B cell (primary cell): ENCODE measurements at regions not wholly inside any gene's neighbourhood (a gene's known extent, or its start where the extent isn't known, plus 50 kb on each side); places are given as distances from the start of the nearest gene placed in this dataset.

Experiments used
- ATAC-seq: fragments of 200-7000 bp; cut with Tn5 transposase; one replicate; pipeline ENCODE4 v1.10.0; 2021; ENCODE audit warnings: low read depth, mild to moderate bottlenecking, moderate number of reproducible peaks, moderate library complexity
- CTCF ChIA-PET: fragments of 350-600 bp; sonication (Branson Sonifier 250); formaldehyde crosslinking; loops from one replicate; lab custom pipeline; 2021; ENCODE audit warnings: antibody characterized with exemption, inconsistent platforms; lab: Charles Lee
- POLR2A ChIA-PET: fragments of 350-600 bp; sonication (Branson Sonifier 250); formaldehyde crosslinking; loops from one replicate; lab custom pipeline; 2021; ENCODE audit warnings: antibody characterized with exemption; lab: Charles Lee
- DNase-seq: peaks from one replicate; pipeline ENCODE4 v3.0.0; 2013
- H2AFZ ChIP-seq: 2 replicates; pipeline ENCODE4 v1.6.1; 2012; ENCODE audit warnings: mild to moderate bottlenecking, low read depth, low read length; ENCODE audit not compliant: insufficient read depth, poor library complexity, severe bottlenecking
- H3K27ac ChIP-seq, 2 donors: 1 replicate in 1 of 2; 2 replicates in 1 of 2; pipeline ENCODE4 v1.5.1; 2012 to 2013; ENCODE audit warnings: low read length in 2 of 2, mild to moderate bottlenecking in 2 of 2, moderate library complexity in 1 of 2
- H3K27me3 ChIP-seq, 4 experiments: fragments of 200-600 bp in 1 of 4; sonication (generic) in 1 of 4; replicated peaks in 1 of 4; 1 replicate in 2 of 4; 2 replicates in 2 of 4; pipeline versions ENCODE4 v1.6.1 to v1.7.0; 2013 to 2016; ENCODE audit warnings: low read length in 3 of 4, mild to moderate bottlenecking in 2 of 4, mixed read lengths in 1 of 4, moderate library complexity in 1 of 4; ENCODE audit not compliant: insufficient read depth in 4 of 4, control insufficient read depth in 3 of 4; ENCODE audit errors: control extremely low read depth in 1 of 4
- H3K36me3 ChIP-seq, 2 experiments: replicated peaks in 1 of 2; 1 replicate in 1 of 2; 2 replicates in 1 of 2; pipeline versions ENCODE4 v1.6.1 to v1.7.1; 2013; ENCODE audit warnings: low read length in 1 of 2; ENCODE audit not compliant: insufficient read depth in 2 of 2, control insufficient read depth in 1 of 2; ENCODE audit errors: control extremely low read depth in 1 of 2, extremely low read depth in 1 of 2
- H3K4me1 ChIP-seq, 2 donors: fragments of 200-600 bp in 1 of 2; sonication (generic) in 1 of 2; 1 replicate in 1 of 2; 2 replicates in 1 of 2; pipeline versions ENCODE4 v1.5.1 to v1.6.1; 2013 to 2017; ENCODE audit warnings: low read length in 2 of 2; ENCODE audit not compliant: control insufficient read depth in 2 of 2, insufficient read depth in 2 of 2
- H3K4me2 ChIP-seq: replicated peaks from 2 replicates; pipeline ENCODE3; 2012; ENCODE audit warnings: mild to moderate bottlenecking, low read depth, low read length; ENCODE audit not compliant: poor library complexity, severe bottlenecking
- H3K4me3 ChIP-seq, 5 experiments: fragments of 200-600 bp in 1 of 5; sonication (generic) in 1 of 5; 1 replicate in 3 of 5; 2 replicates in 2 of 5; pipeline versions ENCODE4 v1.5.1 to v1.7.0; 2011 to 2016; ENCODE audit warnings: low read length in 4 of 5, mild to moderate bottlenecking in 4 of 5, low read depth in 2 of 5, control low read depth in 1 of 5, moderate library complexity in 1 of 5; ENCODE audit not compliant: insufficient read depth in 1 of 5; ENCODE audit errors: control extremely low read depth in 1 of 5, extremely low read depth in 1 of 5
- H3K79me2 ChIP-seq: fragments of 200-600 bp; sonication (generic); one replicate; pipeline ENCODE4 v1.6.0; 2016; ENCODE audit warnings: low read length; ENCODE audit not compliant: control insufficient read depth, insufficient read depth
- H3K9ac ChIP-seq: fragments of 200-600 bp; sonication (generic); 2 replicates; pipeline ENCODE4 v1.6.1; 2017; ENCODE audit warnings: mild to moderate bottlenecking, low read length, moderate library complexity
- H3K9me3 ChIP-seq, 3 donors: one replicate each; pipeline versions ENCODE4 v1.6.1 to v1.7.1; 2013; ENCODE audit warnings: low read length in 2 of 3; ENCODE audit not compliant: control insufficient read depth in 2 of 3, insufficient read depth in 1 of 3; ENCODE audit errors: control extremely low read depth in 1 of 3
- H4K20me1 ChIP-seq: 2 replicates; pipeline ENCODE4 v1.6.0; 2012; ENCODE audit warnings: mild to moderate bottlenecking, low read length; ENCODE audit not compliant: insufficient read depth, control insufficient read depth, poor library complexity, severe bottlenecking
- H3K27ac Mint-ChIP-seq: one replicate; pipeline ENCODE4 v1.8.0; 2021; ENCODE audit warnings: mixed read lengths
- H3K27me3 Mint-ChIP-seq: one replicate; pipeline ENCODE4 v1.8.0; 2021; ENCODE audit warnings: mixed read lengths
- H3K4me1 Mint-ChIP-seq: one replicate; pipeline ENCODE4 v1.8.0; 2021; ENCODE audit warnings: mixed read lengths
- H3K4me3 Mint-ChIP-seq: one replicate; pipeline ENCODE4 v1.8.0; 2021; ENCODE audit warnings: mixed read lengths
- H3K9me3 Mint-ChIP-seq: one replicate; pipeline ENCODE4 v1.8.0; 2022; ENCODE audit warnings: mixed read lengths; ENCODE audit not compliant: insufficient read depth
- CTCF ChIP-seq: fragments of 200-600 bp; IDR thresholded peaks from one replicate; pipeline ENCODE4 v1.8.0; 2022; ENCODE audit warnings: antibody characterized with exemption, mild to moderate bottlenecking
- EZH2 ChIP-seq: IDR thresholded peaks from 2 replicates; pipeline ENCODE4 v1.6.1; 2012; ENCODE audit warnings: borderline replicate concordance, low read depth, mild to moderate bottlenecking, moderate library complexity, low read length; ENCODE audit not compliant: insufficient read depth, poor library complexity, severe bottlenecking
- WGBS: methylation state at CpG from one replicate; pipeline ENCODE4 v1.1.5; 2013; ENCODE audit warnings: missing lambda C conversion rate; ENCODE audit not compliant: insufficient coverage; 5-methylcytosine and 5-hydroxymethylcytosine counted together
- intact Hi-C: fragments of 100-400 bp; cut with micrococcal nuclease; formaldehyde crosslinking; loops from one replicate; pipeline ENCODE4 v1.10.0; 2022

DNA sequence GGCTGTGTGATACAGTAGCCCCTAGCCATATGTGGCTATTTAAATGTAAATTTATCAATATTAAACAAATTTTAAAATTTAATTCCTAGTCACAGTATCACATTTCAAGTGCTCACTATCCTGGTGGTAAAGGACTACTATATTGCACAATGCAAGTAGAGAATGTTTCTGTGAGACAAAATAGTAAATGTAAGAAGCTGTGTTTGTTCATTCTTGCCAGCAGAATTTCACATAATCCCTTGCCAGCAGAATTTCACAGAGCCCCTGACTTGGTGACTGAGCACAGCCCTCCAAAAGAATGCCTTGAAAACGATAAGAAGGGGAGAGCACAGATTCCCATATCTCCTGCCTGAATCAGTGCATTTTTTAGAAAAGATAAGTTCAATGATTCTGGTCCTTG lies 75.9 kb upstream of the SELENOP start:
- no peak for TF ChIP-seq EZH2
- no peak for TF ChIP-seq CTCF
- Mint-ChIP-seq H3K4me1 (no peaks in the 10 kb centered on the region), H3K27ac (no peak overlapping the region), H3K27me3 (peaks cover 18% of the 10 kb centered on the region), H3K4me3 (no peak overlapping the region), H3K9me3 (no peaks in the 10 kb centered on the region)
- H3K4me2 ChIP-seq, result no peak overlapping the region
- H3K27me3 ChIP-seq, result no peaks in the 10 kb centered on the region
- no peak overlapping the region for H3K9ac ChIP-seq
- CTCF ChIA-PET, result no interaction called here
- intact Hi-C loops, result no loop called here
- H4K20me1 ChIP-seq, result no peaks in the 10 kb centered on the region
- DNase-seq (no peak), ATAC-seq (no peak)
- H2AFZ ChIP-seq, result no peak overlapping the region
- no peaks in the 10 kb centered on the region for H3K9me3 ChIP-seq
- WGBS, result 57% methylated on average over 1 of the region's 1 CpG
- no peaks in the 10 kb centered on the region for H3K4me1 ChIP-seq
- no peaks in the 10 kb centered on the region for H3K36me3 ChIP-seq
- H3K4me3 ChIP-seq, result no peak overlapping the region
- POLR2A ChIA-PET, result no interaction called here
- no peak overlapping the region for H3K27ac ChIP-seq
- no peaks in the 10 kb centered on the region for H3K79me2 ChIP-seq

GRCh38 chr5:42887097-42887496 lies 75.4 kb upstream of the SELENOP start:
- intact Hi-C loops, result no loop called here
- Mint-ChIP-seq H3K4me1 (no peaks in the 10 kb centered on the region), H3K27me3 (peaks cover 13% of the 10 kb centered on the region), H3K4me3 (no peak overlapping the region), H3K9me3 (no peaks in the 10 kb centered on the region), H3K27ac (no peak overlapping the region)
- no peak for ATAC-seq
- Histone ChIP-seq H4K20me1 (no peaks in the 10 kb centered on the region), H3K4me1 (no peaks in the 10 kb centered on the region), H3K4me3 (no peak overlapping the region), H3K36me3 (no peaks in the 10 kb centered on the region), H3K27me3 (no peaks in the 10 kb centered on the region), H3K27ac (no peak overlapping the region), H3K9ac (no peak overlapping the region), H3K79me2 (no peaks in the 10 kb centered on the region), H2AFZ (no peak overlapping the region), H3K9me3 (no peaks in the 10 kb centered on the region), H3K4me2 (no peak overlapping the region)
- no peak for DNase-seq
- CTCF ChIA-PET, result no interaction called here
- POLR2A ChIA-PET, result no interaction called here
- TF ChIP-seq CTCF, result no peak
- TF ChIP-seq EZH2, result no peak
- WGBS, result 91% methylated on average over 6 of the region's 6 CpGs
